ENCODE measurements at regions not wholly inside any gene's neighbourhood (a gene's known extent, or its start where the extent isn't known, plus 50 kb on each side); places are given as distances from the start of the nearest gene placed in this dataset.

- ChIA-PET CTCF (no interaction called here), POLR2A (no interaction called here)
Measured at GRCh38 chr18:33873112-33873511, 295.1 kb downstream of the ASXL3 start.

GRCh38 chr18:33871363-33872025, 293.5 kb downstream of the ASXL3 start:
- POLR2A ChIA-PET = no interaction called here

DNA sequence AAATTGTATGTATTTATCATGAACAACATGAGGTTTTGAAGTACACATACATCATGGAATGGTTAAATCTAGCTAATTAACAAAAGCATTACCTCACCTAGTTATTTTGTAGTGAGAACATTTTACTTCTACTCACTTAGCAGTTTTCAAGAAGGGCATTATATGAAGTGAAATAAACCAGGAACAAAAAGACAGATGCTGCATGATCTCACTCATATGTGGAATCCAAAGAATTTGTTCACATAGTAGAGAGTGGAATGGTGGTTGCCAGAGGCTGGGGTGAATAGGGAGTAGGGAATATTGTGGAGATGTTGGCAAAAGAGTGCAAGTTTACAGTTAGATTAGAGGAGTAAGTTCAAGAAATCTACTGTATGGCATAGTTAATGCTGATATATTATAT, 292.0 kb downstream of the ASXL3 start:
- ChIA-PET CTCF (no interaction called here), POLR2A (no interaction called here)

More at GRCh38 chr18:33871363-33872025, 293.5 kb downstream of the ASXL3 start:
- CTCF ChIA-PET = no interaction called here

DNA sequence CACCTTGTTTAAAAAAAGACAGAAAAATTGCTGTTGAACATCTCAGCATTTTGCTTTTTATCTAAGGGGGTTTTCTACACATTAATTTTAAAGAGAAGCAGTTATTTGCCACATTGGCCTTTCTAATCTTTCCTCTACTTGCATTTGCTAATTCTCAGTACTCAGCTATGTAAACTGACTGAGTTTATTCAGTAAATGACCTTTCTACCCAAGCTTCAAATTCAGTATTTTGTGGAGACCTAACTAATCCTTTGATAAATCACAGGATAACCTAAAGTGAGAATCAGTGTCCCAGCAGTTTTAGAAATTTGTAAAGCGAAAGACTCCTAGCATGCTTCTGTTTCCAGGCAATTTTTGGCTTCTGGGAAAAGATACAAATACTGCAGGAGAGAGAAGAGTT, 288.4 kb downstream of the ASXL3 start:
- ChIA-PET POLR2A (no interaction called here), CTCF (no interaction called here)

GRCh38 chr18:33863912-33864311, 285.9 kb downstream of the ASXL3 start:
- POLR2A ChIA-PET = no interaction called here

DNA sequence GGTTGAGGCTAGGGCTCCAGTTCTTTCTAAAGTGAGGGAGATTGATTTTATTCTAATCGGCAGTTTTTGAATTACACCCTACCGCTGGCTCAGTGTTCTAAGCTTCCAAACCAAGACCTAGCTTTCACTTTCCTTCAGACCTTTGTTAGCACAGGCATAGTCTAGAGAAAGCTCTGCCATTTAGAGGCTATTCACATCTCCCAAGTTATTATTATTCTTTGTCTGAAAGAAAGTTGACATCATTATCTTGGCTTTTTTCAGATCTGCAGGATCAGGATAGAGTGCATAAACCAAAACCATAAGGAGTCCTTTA, 276.8 kb downstream of the ASXL3 start:
- POLR2A ChIA-PET = no interaction called here
- CTCF ChIA-PET = no interaction called here

More at GRCh38 chr18:33863912-33864311, 285.9 kb downstream of the ASXL3 start:
- CTCF ChIA-PET = no interaction called here

DNA sequence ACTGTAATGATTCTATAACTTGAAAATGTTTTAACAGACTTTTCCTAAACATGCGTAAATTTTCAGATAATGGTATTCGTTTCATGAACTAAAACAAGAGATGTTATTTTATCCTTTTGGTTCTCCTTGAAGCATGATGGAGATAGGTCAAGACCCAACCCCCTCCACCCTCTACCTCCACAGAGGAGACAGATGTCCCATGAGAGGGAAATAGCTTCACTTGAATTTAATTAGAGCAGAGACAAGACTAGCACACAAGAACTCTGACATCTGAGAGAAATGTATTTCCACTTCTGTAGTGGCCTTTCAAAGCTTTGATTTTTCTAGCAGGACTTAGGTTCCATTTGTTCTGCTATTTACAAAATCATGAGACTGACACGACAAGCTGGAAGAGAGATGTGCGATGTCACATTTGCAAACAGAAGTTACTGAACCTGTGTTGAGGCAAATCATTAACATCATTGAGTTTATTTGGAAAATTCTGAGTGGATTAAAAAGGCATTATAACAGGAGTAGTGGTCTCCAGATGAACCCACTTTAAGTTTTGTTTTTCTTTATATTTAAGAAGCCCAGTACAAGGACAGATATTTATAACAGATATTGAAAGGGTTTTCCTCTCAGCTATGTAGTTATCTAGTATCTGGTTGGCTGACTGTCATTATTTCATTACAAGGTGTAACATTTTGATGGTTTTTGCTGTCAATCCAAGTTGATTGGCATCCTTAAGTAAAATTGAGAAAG, 276.2 kb downstream of the ASXL3 start:
- CTCF ChIA-PET = no interaction called here

DNA sequence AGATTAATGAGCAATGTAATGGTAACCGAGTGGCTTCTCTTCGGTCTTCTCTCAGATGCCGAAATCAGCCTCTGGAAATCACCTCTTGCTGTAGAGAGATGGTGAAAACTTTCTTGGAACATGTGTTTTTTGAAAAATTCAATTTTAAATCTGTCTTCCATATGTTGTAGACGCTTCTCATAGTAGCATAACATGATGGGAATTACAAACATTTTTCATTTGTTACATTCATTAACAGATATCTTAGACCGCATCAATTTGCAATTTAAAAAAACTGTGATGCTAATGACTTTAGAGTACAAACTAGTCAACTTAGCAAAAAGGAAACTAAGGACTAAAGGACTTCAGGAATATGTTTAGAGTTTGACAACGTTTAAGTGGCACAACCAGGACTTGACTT, 275.2 kb downstream of the ASXL3 start:
- ChIA-PET CTCF (no interaction called here), POLR2A (no interaction called here)

More for the DNA sequence above, 276.2 kb downstream of the ASXL3 start:
- POLR2A ChIA-PET = no interaction called here

- ChIA-PET CTCF (no interaction called here), POLR2A (no interaction called here)
Measured at GRCh38 chr18:33851546-33852078, 273.6 kb downstream of the ASXL3 start.

DNA sequence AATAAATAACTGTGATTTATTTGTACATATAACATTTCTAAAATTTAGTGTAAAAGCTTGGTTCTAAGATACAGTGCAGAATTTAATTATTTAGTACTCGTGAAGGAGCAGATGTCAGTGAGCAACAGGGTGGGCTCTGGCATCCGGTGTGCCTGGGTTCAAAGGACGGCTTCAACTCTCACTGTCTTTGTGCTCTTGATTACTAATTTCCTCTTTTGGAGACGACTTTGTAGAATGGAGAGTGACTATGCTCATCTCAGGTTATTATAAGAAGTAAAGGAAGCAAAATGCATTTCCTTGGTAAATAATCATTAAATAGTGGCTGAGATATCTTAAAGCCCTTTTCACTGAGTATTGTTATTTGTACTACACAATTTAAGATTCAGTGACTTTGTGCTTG, 271.7 kb downstream of the ASXL3 start:
- ChIA-PET POLR2A (no interaction called here), CTCF (no interaction called here)

DNA sequence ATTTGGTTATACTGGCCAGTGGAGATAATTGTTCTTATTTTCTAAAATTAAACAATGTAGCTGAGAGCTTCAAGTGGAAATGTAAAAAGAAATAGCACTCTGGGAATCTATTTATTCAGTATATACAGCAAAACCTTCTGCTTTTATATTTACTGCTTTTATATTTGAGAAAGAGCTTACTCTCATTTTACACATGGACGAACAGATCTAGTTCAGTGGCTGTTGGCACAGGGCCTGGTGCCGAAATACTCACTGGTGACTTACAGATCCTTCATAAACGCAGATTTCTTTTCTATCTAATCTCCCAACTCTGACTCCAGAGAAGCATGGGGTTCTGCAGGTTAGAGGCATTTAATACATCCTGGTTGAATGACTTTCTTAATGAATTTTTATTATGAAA, 266.2 kb downstream of the ASXL3 start:
- ChIA-PET CTCF (no interaction called here), POLR2A (no interaction called here)

GRCh38 chr18:33841221-33841967, 263.4 kb downstream of the ASXL3 start:
- ChIA-PET CTCF (no interaction called here), POLR2A (no interaction called here)

DNA sequence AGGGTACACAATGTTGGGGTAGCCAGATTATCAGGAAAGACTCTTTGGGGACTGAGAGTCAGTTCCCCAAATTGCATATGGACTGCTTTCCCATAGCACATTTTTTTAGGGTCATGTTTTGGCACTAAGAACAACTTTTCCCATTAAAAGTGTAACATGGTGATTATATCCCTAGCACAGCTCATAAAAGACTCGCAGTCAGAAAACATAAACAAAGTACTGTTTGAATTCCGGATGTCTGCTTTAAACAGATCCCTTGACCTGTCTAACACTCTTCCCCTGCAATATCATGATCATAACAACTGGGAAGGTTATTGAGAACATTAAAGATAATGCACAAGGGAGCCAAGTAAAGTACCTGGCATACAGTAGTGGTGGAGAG, 262.2 kb downstream of the ASXL3 start:
- POLR2A ChIA-PET = no interaction called here
- CTCF ChIA-PET = no interaction called here

GRCh38 chr18:33839452-33840211, 261.6 kb downstream of the ASXL3 start:
- CTCF ChIA-PET = no interaction called here

DNA sequence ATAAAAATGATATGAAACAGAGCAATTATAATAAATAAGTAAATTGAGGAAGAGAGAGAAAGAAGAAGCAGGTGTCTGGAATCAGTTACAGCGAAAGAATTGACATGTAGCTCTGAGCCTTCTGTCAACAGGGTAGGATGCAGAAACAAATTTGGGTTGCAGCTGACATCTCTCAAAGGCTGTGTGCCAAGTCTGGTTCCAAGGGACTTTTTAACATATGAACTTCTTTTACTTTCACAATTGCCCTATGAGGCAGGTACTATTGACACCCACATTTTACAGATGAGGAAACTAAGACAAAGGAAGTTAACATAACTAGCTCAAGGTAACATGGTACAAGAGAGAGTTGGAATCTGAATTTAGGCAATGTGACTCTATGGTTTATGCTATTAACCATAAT, 260.0 kb downstream of the ASXL3 start:
- POLR2A ChIA-PET = no interaction called here
- CTCF ChIA-PET = no interaction called here

More at GRCh38 chr18:33839452-33840211, 261.6 kb downstream of the ASXL3 start:
- POLR2A ChIA-PET = no interaction called here

- CTCF ChIA-PET = no interaction called here
Measured at GRCh38 chr18:33837191-33837590, 259.2 kb downstream of the ASXL3 start.

GRCh38 chr18:33836564-33836963, 258.5 kb downstream of the ASXL3 start:
- ChIA-PET CTCF (no interaction called here), POLR2A (no interaction called here)

More at GRCh38 chr18:33837191-33837590, 259.2 kb downstream of the ASXL3 start:
- POLR2A ChIA-PET = no interaction called here

DNA sequence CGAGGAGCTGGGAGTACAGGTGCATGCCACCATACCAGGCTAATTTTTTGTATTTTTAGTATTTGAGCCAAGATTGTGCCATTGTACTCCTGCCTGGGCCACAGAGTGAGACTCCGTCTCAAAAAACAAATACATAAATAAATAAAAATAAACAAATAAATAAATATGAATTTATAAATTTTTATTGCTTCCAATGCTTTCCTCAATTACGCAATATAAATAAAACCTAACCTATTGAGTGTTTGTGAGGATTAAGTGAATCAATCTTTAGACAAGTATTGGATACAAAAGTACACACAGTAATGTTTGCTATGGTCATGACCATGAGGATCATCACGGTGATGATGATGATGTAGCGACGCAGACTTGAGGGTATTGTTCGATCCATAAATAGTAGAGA, 257.4 kb downstream of the ASXL3 start:
- POLR2A ChIA-PET = no interaction called here
- CTCF ChIA-PET = no interaction called here

GRCh38 chr18:33833842-33834241, 255.8 kb downstream of the ASXL3 start:
- POLR2A ChIA-PET = no interaction called here

GRCh38 chr18:33831424-33831823, 253.4 kb downstream of the ASXL3 start:
- POLR2A ChIA-PET = no interaction called here
- CTCF ChIA-PET = no interaction called here

More at GRCh38 chr18:33833842-33834241, 255.8 kb downstream of the ASXL3 start:
- CTCF ChIA-PET = no interaction called here

DNA sequence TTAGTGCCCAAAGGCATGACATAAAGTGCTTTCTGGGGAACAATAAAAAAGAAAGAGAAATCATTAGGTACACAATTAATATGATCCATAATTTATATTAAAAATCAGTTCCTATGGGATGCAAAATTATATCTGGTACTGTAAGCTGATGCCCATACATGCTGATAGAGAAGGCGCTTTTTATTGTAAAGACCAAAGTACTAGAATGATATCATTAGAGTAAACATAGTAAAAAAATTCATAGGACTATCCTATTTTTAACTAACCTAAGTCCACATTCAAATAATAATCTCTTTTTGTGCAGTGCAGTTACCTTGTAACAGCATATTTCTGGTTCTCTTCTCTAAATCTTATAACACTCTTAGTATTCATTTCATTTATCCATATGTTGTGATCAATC, 252.2 kb downstream of the ASXL3 start:
- POLR2A ChIA-PET = no interaction called here
- CTCF ChIA-PET = no interaction called here

All from activated CD8-positive, alpha-beta memory T cell treated with anti-CD3 and anti-CD28 coated beads for 36 hours (primary cell).